Islet precursor cell (in vitro differentiated cells): ENCODE measurements at regions not wholly inside any gene's neighbourhood (a gene's known extent, or its start where the extent isn't known, plus 50 kb on each side); places are given as distances from the start of the nearest gene placed in this dataset.
"Not testable (repeated sequence)": the region's sequence is repeated elsewhere in the genome, so short reads cannot be mapped to it uniquely, and the experiment has no call there.

Experiments used
- DNase-seq: peaks from one replicate; pipeline ENCODE4 v3.0.0-alpha.2; 2018

DNA sequence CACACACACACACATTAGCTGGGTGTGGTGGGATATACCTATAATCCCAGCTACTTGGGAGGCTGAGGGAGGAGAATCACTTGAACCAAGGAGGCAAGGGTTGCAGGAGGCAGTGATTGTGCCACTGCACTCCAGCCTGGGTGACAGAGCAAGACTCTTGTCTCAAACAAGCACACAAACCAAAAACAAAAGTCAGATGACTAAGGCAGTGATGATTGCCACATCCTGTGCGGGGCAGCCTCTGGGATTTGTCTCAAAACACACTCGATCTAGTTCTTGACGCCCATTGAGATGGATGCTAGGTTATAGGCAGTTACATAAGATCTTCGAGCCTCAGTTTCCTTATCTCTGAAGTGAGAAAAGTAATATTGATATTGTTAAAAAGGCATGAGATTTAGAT lies 57.8 kb upstream of the NBPF8 start:
- not testable (repeated sequence) for DNase-seq

DNA sequence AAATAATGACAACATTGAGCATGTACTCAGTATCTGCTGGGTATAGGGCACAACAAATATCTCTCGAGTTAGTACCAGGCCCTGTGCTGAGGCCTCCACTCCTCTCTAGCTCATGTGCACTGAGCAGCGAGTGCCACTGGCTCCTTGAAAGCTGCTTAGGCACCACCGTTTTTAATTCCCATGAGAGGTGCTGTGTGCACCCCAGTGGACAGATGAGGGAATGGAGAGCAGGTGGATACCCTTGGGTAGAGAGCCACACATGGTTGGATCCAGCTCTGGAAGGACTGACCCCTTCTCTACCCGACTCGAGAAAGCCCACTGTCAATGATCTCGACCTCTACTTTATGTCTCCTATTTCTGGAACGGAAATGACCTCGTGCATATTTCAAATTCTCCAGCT lies 58.7 kb upstream of the NBPF8 start:
- DNase-seq: not testable (repeated sequence)

DNA sequence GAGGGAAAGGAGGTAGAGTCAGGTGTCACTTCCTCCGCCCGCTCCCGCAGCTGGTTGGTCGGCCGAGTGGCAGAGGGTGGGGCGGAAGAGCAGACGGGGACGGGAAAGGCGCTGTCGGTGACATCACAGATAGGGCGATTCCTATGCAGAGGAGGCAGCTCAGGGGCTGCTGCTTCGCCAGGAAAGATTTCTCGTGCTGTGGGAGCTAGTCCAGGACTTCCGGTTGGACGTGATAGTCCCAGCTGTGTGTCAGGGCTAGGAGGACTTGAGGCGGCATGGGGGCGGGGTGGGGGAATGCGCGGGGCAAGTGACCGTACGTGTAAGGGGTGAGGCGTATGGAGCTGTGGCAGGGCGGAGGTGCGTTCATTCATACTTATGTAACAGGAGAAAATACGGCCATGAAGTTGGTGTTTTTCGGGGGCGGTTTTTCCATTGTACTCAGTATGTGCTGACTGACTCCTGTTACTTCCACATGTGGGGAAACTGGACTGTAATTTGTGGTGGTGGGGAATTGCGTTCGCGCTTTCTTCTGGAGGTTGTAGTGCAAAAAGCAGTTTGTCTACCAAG lies 60.1 kb upstream of the NBPF8 start:
- peak; percentile 59 for DNase-seq

DNA sequence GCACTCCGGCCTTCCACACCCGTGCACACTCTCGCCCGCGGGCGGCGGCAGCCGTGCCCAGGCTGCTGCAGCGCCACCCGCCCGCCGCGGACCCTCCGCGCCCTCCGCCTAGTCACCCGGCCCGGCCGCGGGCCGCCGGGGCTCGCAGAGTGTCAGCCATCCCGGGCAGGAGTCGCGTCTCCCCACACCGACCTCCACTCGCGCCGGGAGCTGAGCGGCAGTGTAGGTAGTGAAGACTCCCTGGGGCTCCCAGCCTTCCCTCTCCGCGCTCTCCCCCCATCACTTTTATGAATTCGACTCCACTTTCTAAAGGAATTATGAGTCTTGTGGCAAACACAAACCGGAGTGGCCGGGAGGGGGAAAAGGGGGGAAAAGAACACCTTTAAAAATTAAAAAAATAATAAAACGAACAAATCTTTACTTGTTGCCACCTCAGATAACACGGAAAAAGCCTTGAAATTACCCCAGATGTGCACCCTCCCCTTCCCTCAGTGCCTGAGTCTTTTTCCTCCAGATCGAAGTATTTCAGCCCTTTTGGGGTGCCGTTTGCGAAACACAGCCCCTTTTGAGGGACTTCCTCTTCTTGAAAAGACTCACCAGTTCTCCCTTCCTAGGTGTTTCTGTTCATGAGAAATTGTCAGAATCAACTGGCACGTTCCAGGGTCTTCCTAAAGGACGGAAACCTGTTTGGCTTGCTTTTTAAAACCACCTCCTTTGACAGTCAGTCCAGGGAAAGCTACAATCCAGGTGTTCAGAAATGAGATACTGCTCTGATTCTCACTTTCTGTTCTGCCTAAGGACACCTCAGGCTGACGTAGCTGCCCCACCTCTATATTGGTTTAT lies 72.4 kb upstream of the NBPF8 start:
- not testable (repeated sequence) for DNase-seq

DNA sequence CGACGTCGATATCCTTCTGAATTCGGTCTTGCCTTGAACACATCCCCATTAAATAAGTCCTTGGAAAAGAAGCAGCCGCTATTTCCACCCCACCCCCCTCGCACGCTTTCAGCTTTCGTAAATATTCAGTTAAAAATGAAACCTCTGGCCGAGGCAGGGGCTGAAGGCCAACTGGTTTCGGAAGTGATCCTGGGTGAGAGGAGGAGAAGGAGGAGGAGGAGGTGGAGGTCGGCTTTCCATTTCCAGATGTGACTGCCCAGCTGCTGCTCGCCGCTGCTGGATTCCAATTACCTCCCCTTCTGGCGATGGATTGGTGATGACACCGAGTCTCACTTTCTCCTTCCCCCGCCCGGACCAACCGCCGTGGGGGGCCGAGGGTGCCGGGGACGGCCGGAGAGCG lies 73.1 kb upstream of the NBPF8 start:
- peak; percentile 12 for DNase-seq

DNA sequence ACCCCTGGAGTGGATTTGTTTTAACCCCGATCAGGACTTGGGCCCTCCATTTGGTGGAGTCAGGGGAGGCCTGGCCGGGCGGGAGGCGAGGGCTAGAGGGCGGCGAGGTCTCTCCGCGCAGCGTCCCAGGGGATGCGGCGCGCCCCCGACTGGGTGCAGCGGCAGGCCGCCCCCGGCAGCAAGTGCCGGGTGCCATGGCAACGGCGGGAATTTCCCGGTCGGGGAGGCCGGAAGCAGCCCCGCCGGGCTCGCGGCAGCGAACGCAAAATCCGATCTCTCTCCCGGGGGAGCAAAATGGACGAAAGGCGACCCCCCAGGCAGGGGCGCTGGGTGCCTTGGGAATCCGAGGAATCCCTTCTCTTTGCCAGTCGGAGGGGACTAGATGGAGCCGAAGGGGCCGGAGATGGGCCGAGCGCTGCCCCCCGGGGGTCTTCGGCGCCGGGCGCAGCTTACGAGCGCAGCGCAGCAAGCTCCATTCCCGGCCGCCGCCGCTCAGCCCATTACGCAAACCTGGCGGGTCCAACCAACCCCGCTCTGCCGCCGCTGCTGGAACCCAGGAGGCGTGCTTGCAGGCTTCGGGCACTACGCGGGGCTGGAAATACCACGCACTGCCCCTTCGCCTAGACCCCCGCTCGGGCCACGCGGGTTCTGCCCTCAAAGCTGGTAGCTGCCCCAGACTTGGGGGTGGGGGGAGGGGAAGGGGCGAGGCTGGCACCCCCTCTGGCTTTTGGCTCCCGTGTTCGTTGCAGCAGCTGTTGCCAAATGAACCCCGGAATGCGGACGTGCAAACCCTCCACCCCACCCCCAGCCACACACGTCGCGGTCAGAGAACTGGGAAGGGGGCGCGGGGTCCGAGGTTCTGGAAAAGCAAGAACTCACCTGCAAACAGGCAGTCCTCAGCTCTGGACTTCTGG lies 73.7 kb upstream of the NBPF8 start:
- not testable (repeated sequence) for DNase-seq

DNA sequence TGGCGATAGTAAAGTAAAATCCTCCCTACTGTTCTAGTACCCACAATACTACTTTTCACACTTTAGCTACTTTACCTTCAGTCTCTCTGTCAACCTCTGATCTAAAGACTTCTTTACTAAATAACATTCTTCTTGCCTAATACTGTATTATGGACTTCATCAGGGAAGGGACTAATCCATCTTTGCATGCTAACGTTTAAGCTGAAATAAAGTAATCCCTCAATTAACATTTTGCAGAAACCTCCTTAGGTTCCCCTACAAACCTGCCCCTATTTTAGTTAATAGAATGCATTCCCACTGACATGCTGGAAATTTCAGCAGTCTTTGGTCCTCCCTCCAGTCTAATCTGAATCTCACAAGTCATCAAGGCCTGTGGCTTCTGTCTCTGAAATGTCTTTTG lies 99.1 kb upstream of the NBPF8 start:
- not testable (repeated sequence) for DNase-seq

DNA sequence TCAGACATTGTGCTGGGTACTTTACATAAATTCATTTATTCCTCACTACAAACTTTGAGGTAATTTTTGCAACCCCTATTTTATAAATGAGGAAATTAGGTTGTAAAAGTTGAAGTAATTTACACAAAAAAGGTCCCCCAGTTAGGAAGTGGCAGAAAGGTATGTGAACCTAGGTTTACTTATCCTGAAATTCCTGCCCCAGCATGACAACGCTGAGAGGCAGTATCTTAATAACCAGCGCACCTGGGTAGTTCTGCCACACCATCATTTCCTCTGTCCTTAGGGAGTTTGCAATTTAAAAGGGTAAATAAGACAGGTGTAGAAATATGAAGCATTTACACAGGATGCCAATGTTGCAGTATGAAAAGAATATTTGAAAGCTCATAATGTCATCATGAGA lies 102.9 kb upstream of the NBPF8 start:
- DNase-seq: not testable (repeated sequence)

DNA sequence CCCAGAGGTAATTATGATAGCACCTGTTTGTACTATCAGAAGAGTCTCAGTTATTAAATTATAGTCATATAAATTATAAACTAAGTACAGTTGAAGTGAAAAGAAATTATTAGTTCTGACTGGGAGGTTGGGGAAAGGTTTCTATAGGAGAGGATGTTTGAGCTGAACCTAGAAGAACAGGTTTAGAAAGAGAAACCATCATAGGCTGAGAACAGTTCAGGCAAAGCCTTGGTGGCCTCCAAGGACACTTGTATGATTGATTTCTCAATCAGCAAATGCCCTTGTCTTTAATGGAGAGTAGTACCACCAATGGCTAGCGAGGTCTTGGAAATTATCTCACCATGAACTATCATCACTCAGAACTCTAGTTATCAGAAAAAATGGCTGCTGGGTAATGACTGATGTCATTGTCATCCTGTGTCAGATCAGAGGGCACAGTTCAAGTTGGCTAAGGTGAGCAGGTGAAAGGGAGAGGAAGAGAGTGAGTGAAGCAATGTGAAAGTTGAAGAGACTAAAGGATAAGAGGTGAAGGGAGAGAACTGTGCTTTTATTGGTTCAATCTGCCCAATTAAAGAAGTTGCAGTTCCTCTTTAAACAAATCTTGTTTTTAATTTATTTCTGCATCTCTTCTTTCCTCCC lies 105.8 kb upstream of the NBPF8 start:
- not testable (repeated sequence) for DNase-seq

DNA sequence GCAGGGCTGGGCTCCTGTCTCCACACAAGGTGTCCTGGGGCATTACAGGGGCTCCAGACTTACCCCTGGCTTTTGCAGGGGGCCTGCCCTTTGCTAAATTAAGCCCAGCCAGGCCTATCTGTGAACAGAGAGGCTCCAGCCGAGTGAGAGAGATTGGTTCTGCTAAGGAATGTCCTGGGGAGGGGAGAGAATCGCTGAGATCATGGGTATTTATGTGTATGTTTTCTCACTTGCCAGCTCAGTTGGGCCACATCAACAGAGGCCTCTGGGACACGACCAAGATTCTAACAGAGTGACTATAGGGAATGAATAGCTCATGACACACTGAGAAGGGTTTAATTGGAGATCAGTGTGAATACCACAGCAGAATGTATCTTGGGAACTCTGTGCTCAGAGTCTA lies 109.8 kb upstream of the NBPF8 start:
- not testable (repeated sequence) for DNase-seq

DNA sequence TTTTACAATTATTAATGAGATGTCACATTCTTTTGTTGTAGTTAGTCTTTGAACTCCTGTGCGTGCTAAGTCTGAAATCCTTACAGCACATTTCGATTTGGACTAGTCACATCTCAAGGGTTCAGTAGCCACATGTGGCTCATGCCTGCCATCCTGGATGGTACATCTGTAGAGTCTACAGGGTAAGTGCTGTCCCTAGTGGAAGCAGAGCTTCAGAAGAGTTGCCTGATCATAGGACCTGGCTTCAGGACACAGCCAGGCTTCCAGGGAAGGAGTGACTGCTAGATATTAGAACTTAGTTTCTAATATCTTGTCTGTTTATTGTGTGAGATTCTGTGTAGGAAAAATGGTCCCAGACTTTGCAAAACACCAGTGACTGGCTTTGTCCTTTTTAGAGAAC lies 110.5 kb upstream of the NBPF8 start:
- not testable (repeated sequence) for DNase-seq

DNA sequence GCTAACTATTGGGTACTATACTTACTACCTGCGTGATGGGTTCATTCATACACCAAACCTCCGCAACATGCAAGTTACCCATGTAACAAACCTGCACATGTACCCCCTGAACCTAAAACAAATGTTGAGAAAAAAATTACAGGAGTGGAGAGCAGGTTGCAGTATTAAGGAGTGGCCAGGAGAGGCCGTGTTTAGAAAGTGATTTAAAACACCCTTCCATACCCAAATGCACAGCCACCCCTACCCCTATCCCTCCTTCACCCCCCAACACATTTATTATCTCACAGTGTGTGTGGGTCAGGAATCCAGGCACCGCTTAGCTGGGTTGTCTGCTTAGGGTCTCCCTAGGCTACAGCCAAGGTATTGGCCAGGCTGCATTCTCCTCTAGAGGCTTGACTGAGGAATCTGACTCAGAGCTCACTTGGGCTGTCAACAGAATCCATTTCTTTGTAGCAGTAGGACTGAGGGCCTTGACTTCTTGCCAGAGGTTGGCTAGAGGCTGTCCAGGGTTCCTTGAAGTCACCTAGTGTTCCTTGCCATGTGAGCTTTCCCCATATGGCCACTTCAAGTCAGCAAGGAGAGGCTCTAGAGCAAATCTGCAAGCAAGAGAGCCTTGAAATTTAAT lies 115.3 kb upstream of the NBPF8 start:
- DNase-seq: not testable (repeated sequence)

DNA sequence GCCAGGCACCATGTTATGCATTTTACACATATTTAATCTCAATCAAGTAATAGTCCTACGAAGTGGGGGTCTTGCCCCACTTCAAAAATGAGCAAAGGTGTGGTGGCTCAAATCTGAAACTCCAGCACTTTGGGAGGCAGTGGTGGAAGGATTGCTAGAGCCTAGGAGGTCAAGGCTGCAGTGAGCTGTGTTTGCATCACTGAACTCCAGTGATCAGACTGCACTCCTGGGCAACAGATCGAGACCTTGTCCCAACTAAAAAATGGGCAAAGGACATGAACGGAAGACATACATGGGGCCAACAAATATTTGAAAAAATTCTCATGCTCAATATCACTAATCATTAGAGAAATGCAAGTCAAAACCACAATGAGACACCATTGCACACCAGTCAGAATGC lies 116.3 kb upstream of the NBPF8 start:
- not testable (repeated sequence) for DNase-seq

DNA sequence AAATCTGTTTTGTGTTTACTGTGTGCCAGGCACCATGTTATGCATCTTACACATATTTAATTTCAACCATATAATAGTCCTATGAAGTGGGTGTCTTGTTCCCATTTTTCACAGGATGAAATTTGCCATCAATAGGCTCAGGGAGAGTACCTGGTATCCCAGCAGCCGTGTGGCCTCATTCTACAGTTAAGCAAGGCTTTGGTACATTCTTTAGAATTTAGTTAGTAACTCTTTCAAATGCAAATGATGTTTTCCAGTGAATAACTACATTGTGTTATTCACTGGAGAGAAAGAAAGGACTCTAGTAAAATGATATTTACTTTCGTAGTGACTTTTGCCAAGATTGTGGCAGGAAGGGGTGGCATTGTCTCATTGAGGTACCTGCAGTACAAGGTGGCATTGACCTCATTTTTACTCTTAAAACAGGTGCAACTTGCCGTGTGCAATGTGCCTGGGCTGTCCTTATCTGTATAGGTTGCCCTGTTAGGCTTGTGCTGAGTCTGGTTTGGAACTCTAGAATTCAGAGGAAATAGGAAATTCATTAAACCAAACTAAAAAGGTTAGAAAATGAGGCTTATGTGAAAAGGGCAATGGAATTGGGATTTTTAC lies 117.4 kb upstream of the NBPF8 start:
- DNase-seq: not testable (repeated sequence)

DNA sequence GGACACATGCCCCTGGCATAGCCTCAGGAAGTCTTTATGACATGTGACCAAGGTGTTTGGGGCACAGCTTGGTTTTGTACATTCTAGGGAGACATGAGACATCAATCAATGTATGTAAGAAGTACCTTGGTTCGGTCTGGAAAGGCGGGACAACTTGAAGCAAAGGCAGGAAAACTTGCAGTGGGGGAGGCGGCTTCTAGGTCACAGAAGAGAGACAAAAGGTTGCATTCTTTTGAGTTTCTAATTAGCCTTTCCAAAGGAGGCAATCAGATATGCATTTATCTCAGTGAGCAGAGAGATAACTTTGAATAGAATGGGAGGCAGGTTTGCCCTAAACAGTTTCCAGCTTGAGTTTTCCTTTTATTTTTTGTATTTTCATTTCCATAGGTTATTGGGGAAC lies 113.8 kb upstream of the SEC22B start:
- DNase-seq: not testable (repeated sequence)

DNA sequence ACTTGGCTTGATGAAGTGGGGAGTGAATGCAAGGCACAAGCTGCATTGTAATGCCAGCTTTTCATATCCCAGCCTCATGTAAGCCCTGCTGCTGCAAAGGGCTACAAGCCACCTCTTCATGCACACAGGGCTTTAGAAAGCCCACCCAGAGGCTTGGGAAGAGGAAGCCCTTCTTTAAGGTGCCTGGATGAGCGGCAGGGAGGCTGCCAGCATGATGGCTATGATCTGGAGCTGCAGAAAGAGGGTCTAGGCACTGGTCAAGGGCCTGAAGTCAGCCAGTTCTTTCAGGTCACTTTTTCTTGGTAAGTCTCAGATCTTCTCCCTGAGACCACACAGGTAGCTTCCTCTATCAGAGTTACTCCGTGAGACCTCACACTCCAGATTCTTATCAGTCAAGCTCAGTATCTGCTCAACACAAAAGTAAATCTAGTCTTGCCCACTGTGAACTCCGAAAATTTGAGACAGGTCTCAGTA lies 113.3 kb upstream of the SEC22B start:
- not testable (repeated sequence) for DNase-seq

DNA sequence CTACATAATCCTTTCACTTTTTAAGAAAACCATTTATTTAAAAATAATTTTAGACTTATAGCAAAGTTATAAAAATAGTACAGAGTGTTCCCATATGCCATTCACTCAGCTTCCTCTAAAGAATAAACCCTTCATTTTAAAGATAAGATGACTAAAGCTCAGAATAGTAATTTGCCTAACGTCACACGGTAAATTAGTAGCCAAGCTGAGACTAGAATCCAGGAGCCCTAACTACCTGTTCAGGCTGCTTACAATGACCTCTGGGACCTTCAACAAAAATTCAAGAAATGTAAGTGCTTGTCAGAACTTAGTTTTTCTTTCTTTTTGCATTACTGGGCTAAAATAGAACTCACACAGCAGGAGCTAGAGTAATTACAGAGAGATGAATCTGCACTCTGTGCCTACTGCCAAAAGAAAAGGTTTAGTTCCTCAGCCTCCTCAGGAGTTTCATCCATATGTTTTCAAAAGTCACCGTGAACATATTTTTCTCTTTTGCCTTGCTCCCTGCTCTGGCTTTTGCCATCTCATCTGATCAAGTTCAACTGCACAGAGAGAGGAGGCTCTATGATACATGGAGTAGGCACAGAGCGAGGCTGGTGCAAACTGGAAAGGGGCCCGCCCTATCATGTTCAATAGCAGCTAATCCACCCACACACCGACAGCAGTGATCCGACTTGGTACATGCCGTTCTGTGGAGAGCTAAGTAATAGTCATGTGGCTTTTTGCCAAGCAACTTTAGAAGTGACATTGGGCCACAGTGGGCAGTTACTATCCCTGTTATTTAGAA lies 112.7 kb upstream of the SEC22B start:
- not testable (repeated sequence) for DNase-seq

DNA sequence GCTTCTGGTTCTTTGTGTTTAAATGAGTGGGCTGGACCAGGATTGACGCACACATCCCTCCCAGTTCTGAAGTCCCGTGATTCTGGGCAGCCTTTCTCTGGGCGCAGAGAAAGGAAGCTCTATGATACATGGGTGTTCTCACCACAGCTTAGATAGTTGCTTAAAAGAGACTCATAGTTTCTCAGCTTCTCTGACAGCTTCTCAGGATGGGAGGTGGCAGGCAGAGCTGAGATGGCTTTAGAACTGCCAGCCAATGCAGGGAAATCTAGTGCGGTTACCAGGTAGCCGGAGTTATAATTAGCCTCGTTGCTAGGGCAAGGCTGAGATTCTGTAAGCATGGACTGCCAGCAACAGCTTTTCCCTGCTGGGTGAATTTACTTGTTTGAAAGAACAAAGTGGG lies 111.8 kb upstream of the SEC22B start:
- DNase-seq: not testable (repeated sequence)

DNA sequence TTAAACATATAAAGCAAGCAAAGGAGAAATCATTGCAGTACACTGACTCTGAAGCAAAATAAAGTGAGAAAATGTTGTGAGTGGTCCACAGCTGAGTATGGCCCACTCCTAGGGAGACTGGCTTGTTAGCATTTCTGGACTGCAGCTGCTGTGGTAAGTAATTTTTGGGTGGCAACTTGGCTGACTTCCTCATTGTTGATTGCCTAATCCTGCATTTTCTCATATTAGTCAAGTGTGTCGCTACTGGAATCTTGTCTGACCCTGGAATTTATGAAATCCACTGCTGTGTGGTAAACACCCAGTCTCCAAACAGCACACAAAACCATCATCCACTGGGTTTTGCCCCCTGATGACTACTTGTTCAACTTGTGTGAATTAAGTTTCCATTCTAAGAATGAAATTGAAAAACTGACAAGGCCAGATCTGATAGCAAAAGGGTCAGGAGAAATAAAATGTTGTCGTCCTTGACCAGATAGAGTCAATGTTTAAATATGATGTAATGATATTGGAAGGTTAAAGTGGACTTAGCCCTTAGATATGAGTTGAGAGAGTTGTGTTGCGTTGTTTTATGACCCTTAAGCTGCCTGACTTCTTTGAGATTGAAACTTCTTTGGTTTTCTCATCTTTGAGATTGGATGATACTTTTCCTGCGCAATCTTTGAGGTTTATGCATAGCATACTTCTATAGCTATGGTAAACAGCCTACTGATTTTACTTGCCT lies 106.6 kb upstream of the SEC22B start:
- DNase-seq: not testable (repeated sequence)

DNA sequence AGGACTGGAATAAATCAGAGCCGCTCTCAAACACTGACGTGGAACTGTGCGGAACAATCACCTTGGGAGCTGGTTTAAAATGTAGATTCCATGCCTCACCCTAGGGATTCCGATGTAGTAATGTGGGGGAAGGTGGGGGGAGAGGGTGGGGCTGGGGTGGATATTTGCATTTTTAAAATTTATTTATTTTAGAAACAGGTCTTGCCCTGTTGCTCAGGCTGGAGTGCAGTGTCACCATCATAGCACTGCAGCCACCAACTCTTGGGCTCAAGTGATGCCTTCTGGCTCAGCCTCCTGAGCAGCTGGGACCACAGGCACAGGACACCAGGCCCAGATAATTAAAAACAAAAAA lies 101.9 kb upstream of the SEC22B start:
- DNase-seq: not testable (repeated sequence)
